Neural progenitor cell (in vitro differentiated cells): ENCODE measurements at regions not wholly inside any gene's neighbourhood (a gene's known extent, or its start where the extent isn't known, plus 50 kb on each side); places are given as distances from the start of the nearest gene placed in this dataset.
A peak's percentile ranks its signal among the peaks of the same experiment; 100 is the strongest.
"Not testable (repeated sequence)": the region's sequence is repeated elsewhere in the genome, so short reads cannot be mapped to it uniquely, and the experiment has no call there.

Source experiments
- DNase-seq: peaks from one replicate; pipeline ENCODE4 v3.0.0-alpha.2; 2016; ENCODE audit warnings: low spot score
- H2AFZ ChIP-seq: fragments of 200-600 bp; sonication (generic); replicated peaks from 2 replicates; pipeline ENCODE4 v1.6.1; 2016; ENCODE audit warnings: antibody characterized with exemption
- H3F3A ChIP-seq: fragments of 200-600 bp; sonication (generic); 2 replicates; pipeline ENCODE4 v1.6.1; 2016; ENCODE audit warnings: antibody characterized with exemption, low read depth
- H3K27ac ChIP-seq: fragments of 200-600 bp; sonication (generic); 2 replicates; pipeline ENCODE4 v1.5.1; 2016; ENCODE audit warnings: mild to moderate bottlenecking
- H3K27me3 ChIP-seq: fragments of 200-600 bp; sonication (generic); 2 replicates; pipeline ENCODE4 v1.6.1; 2016; ENCODE audit warnings: mild to moderate bottlenecking, moderate library complexity
- H3K36me3 ChIP-seq: fragments of 200-600 bp; sonication (generic); 2 replicates; pipeline ENCODE4 v1.5.1; 2016
- H3K4me1 ChIP-seq: fragments of 200-600 bp; sonication (generic); 2 replicates; pipeline ENCODE4 v1.6.1; 2016; ENCODE audit warnings: mixed run types
- H3K4me2 ChIP-seq: fragments of 200-600 bp; sonication (generic); 2 replicates; pipeline ENCODE4 v1.6.1; 2016
- H3K4me3 ChIP-seq: fragments of 200-600 bp; sonication (generic); 2 replicates; pipeline ENCODE4 v1.5.1; 2016
- H3K79me2 ChIP-seq: fragments of 200-600 bp; sonication (generic); 2 replicates; pipeline ENCODE4 v1.6.1; 2016; ENCODE audit warnings: low read depth
- H3K9ac ChIP-seq: fragments of 200-600 bp; sonication (generic); 2 replicates; pipeline ENCODE4 v1.6.1; 2016
- H3K9me3 ChIP-seq: fragments of 200-600 bp; sonication (generic); 2 replicates; pipeline ENCODE4 v1.5.1; 2016; ENCODE audit warnings: low read depth
- H4K20me1 ChIP-seq: fragments of 200-600 bp; sonication (generic); 2 replicates; pipeline ENCODE4 v1.6.1; 2016; ENCODE audit warnings: low read depth
- H3K27ac Mint-ChIP-seq: 3 replicates; pipeline ENCODE4 v1.8.0; 2021; ENCODE audit warnings: mixed read lengths
- H3K27me3 Mint-ChIP-seq: 2 replicates; pipeline ENCODE4 v1.8.0; 2022; ENCODE audit warnings: low read depth, mild to moderate bottlenecking, inconsistent platforms, moderate library complexity, mixed read lengths; ENCODE audit not compliant: insufficient read depth
- H3K36me3 Mint-ChIP-seq: 3 replicates; pipeline ENCODE4 v1.8.0; 2021; ENCODE audit warnings: mixed read lengths
- H3K4me1 Mint-ChIP-seq: 3 replicates; pipeline ENCODE4 v1.8.0; 2021; ENCODE audit warnings: mixed read lengths
- H3K4me3 Mint-ChIP-seq: 3 replicates; pipeline ENCODE4 v1.8.0; 2021; ENCODE audit warnings: mild to moderate bottlenecking, moderate library complexity, mixed read lengths
- H3K9me3 Mint-ChIP-seq: 3 replicates; pipeline ENCODE4 v1.8.0; 2020; ENCODE audit warnings: mixed read lengths
- EZH2 ChIP-seq: fragments of 200-600 bp; sonication (generic); IDR thresholded peaks from 2 replicates; pipeline ENCODE4 v1.6.1; 2017; ENCODE audit warnings: antibody characterized with exemption, mild to moderate bottlenecking, moderate library complexity
- EZH2phosphoT487 ChIP-seq: fragments of 200-600 bp; sonication (generic); IDR thresholded peaks from 2 replicates; pipeline ENCODE4 v1.6.1; 2017; ENCODE audit warnings: antibody characterized with exemption
- TF ChIP-seq, protein P1 (sequence below): fragments of 200-600 bp; sonication (generic); IDR thresholded peaks from 2 replicates; pipeline ENCODE4 v1.5.1; 2017; ENCODE audit warnings: antibody characterized with exemption, mild to moderate bottlenecking

- H3K27me3 Mint-ChIP-seq: no peaks in the 10 kb centered on the region
- Histone ChIP-seq H3F3A (no peaks in the 10 kb centered on the region), H3K4me2 (no peak overlapping the region), H3K9ac (no peak overlapping the region), H3K79me2 (no peaks in the 10 kb centered on the region), H3K36me3 (no peaks in the 10 kb centered on the region), H3K9me3 (no peaks in the 10 kb centered on the region), H3K4me3 (no peak overlapping the region), H4K20me1 (no peaks in the 10 kb centered on the region), H2AFZ (no peak overlapping the region), H3K27me3 (peaks cover 7% of the 10 kb centered on the region), H3K27ac (no peak overlapping the region), H3K4me1 (no peaks in the 10 kb centered on the region)
- TF ChIP-seq EZH2phosphoT487: no peak
- TF ChIP-seq, protein P1, sequence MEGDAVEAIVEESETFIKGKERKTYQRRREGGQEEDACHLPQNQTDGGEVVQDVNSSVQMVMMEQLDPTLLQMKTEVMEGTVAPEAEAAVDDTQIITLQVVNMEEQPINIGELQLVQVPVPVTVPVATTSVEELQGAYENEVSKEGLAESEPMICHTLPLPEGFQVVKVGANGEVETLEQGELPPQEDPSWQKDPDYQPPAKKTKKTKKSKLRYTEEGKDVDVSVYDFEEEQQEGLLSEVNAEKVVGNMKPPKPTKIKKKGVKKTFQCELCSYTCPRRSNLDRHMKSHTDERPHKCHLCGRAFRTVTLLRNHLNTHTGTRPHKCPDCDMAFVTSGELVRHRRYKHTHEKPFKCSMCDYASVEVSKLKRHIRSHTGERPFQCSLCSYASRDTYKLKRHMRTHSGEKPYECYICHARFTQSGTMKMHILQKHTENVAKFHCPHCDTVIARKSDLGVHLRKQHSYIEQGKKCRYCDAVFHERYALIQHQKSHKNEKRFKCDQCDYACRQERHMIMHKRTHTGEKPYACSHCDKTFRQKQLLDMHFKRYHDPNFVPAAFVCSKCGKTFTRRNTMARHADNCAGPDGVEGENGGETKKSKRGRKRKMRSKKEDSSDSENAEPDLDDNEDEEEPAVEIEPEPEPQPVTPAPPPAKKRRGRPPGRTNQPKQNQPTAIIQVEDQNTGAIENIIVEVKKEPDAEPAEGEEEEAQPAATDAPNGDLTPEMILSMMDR: no peak
- TF ChIP-seq EZH2: no peak
- H3K4me3 Mint-ChIP-seq: no peak overlapping the region
- H3K4me1 Mint-ChIP-seq: no peaks in the 10 kb centered on the region
- no peaks in the 10 kb centered on the region for H3K36me3 Mint-ChIP-seq
- H3K27ac Mint-ChIP-seq: peak overlapping the region; percentile 80
- no peak for DNase-seq
- no peaks in the 10 kb centered on the region for H3K9me3 Mint-ChIP-seq
Measured at GRCh38 chr6:159540883-159541282, 152.2 kb downstream of the SOD2 start.

- H3K27ac ChIP-seq: no peak overlapping the region
- no peaks in the 10 kb centered on the region for H3K79me2 ChIP-seq
- H4K20me1 ChIP-seq: no peaks in the 10 kb centered on the region
- H3K4me1 Mint-ChIP-seq: no peaks in the 10 kb centered on the region
- H3K9me3 Mint-ChIP-seq: no peaks in the 10 kb centered on the region
- no peaks in the 10 kb centered on the region for H3K27me3 Mint-ChIP-seq
- TF ChIP-seq EZH2 (no peak), EZH2phosphoT487 (no peak)
- TF ChIP-seq, protein P1: peak; percentile 64
- no peaks in the 10 kb centered on the region for H3K4me1 ChIP-seq
- no peak overlapping the region for H3K9ac ChIP-seq
- no peaks in the 10 kb centered on the region for H3K36me3 Mint-ChIP-seq
- H3F3A ChIP-seq: no peaks in the 10 kb centered on the region
- H3K27ac Mint-ChIP-seq: peak overlapping the region; percentile 80
- H3K36me3 ChIP-seq: no peaks in the 10 kb centered on the region
- H3K27me3 ChIP-seq: peaks cover 10% of the 10 kb centered on the region
- H3K4me3 Mint-ChIP-seq: no peak overlapping the region
- peak; percentile 59 for DNase-seq
- H3K4me3 ChIP-seq: no peak overlapping the region
- peak overlapping the region; percentile 5 for H2AFZ ChIP-seq
- no peak overlapping the region for H3K4me2 ChIP-seq
- no peaks in the 10 kb centered on the region for H3K9me3 ChIP-seq
Measured at GRCh38 chr6:159540152-159540551, 152.9 kb downstream of the SOD2 start.

- not testable (repeated sequence) for H3K36me3 ChIP-seq, H3K4me2 ChIP-seq, H2AFZ ChIP-seq, H3K9me3 Mint-ChIP-seq, H3F3A ChIP-seq, H3K4me1 Mint-ChIP-seq, H3K27ac Mint-ChIP-seq, H3K27ac ChIP-seq, H3K4me1 ChIP-seq, H3K27me3 Mint-ChIP-seq, H3K36me3 Mint-ChIP-seq, H3K9me3 ChIP-seq, H3K4me3 ChIP-seq, H3K9ac ChIP-seq, DNase-seq, H4K20me1 ChIP-seq, H3K4me3 Mint-ChIP-seq, H3K79me2 ChIP-seq
- peaks cover 14% of the 10 kb centered on the region for H3K27me3 ChIP-seq
Measured at GRCh38 chr6:159538031-159538430, 155.0 kb downstream of the SOD2 start.

DNA sequence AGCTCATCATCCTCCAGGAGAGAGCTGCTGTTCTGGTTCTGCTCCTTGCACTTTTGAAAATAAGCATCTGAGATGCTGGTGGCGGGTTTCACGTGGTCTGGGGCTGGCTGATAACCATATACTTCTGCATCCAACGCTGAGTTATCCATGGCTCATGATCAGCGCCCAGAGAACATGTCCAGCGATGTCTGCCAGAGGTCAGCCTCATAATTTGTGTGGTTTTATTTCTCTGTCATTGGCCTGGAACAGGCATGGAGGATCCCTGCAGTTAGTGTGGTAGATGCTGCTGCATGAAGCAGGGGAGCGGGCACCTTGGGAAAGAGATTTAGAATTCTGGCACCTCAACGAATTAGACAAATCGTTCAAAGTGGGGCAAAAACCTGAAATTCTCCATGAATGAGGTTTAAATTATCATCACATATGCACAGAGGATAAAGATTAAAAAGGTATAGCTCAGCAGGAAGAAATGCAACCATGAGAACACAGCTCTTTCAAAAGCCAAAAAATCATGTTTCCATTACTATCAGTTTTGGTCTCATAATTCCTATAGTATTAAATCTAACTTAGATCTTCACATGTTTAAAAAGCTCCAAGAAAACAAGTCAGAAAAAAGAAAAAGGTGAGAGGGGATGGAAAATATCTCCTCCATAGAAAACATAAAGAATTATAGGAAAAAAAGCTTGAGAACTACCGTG is 157.2 kb downstream of the SOD2 start:
- H3K4me1 ChIP-seq: no peaks in the 10 kb centered on the region
- TF ChIP-seq, protein P1: no peak
- no peak for TF ChIP-seq EZH2
- TF ChIP-seq EZH2phosphoT487: no peak
- peaks cover 14% of the 10 kb centered on the region for H3K27me3 ChIP-seq
- Mint-ChIP-seq H3K4me3 (no peak overlapping the region), H3K9me3 (no peaks in the 10 kb centered on the region), H3K4me1 (no peaks in the 10 kb centered on the region), H3K27me3 (no peaks in the 10 kb centered on the region), H3K27ac (no peak overlapping the region), H3K36me3 (no peaks in the 10 kb centered on the region)
- no peak overlapping the region for H3K4me2 ChIP-seq
- H3K36me3 ChIP-seq: no peaks in the 10 kb centered on the region
- H3K79me2 ChIP-seq: no peaks in the 10 kb centered on the region
- H3K27ac ChIP-seq: no peak overlapping the region
- H4K20me1 ChIP-seq: no peaks in the 10 kb centered on the region
- no peak overlapping the region for H3K4me3 ChIP-seq
- H3K9me3 ChIP-seq: no peaks in the 10 kb centered on the region
- H2AFZ ChIP-seq: no peak overlapping the region
- H3K9ac ChIP-seq: no peak overlapping the region
- DNase-seq: no peak
- no peaks in the 10 kb centered on the region for H3F3A ChIP-seq
